ENCODE measurements at regions not wholly inside any gene's neighbourhood (a gene's known extent, or its start where the extent isn't known, plus 50 kb on each side); places are given as distances from the start of the nearest gene placed in this dataset.

DNA sequence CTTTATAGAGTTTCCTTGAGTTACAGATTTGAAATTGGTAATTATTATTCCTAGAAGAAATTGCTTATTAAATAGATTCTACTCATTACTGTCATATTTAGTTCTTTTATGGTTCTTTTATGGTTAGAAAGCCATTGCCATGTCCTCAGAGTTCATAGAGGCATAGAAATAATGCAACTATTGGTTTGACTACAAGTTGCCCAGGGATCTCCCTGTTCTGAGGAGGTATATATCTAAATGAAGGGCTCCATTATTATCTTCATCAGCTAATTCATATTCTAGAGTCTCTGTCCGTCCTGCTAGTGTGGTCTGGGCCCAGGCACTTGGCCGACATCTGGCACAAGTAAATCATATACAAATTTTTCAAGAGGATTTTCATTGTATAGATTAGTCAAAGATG, 535.7 kb downstream of the PPP4R3C start:
- Mint-ChIP-seq H3K36me3 (ENCODE audit: unreplicated experiment) (no peaks in the 10 kb centered on the region), H3K9me3 (ENCODE audit: unreplicated experiment) (no peaks in the 10 kb centered on the region), H3K27ac (ENCODE audit: unreplicated experiment) (no peak overlapping the region), H3K4me1 (ENCODE audit: unreplicated experiment) (peaks cover 3% of the 10 kb centered on the region), H3K4me3 (ENCODE audit: unreplicated experiment) (no peak overlapping the region), H3K27me3 (ENCODE audit: unreplicated experiment) (no peaks in the 10 kb centered on the region)
- no peak for DNase-seq (ENCODE audit: extremely low spot score, unreplicated experiment)
- TF ChIP-seq, protein P1, sequence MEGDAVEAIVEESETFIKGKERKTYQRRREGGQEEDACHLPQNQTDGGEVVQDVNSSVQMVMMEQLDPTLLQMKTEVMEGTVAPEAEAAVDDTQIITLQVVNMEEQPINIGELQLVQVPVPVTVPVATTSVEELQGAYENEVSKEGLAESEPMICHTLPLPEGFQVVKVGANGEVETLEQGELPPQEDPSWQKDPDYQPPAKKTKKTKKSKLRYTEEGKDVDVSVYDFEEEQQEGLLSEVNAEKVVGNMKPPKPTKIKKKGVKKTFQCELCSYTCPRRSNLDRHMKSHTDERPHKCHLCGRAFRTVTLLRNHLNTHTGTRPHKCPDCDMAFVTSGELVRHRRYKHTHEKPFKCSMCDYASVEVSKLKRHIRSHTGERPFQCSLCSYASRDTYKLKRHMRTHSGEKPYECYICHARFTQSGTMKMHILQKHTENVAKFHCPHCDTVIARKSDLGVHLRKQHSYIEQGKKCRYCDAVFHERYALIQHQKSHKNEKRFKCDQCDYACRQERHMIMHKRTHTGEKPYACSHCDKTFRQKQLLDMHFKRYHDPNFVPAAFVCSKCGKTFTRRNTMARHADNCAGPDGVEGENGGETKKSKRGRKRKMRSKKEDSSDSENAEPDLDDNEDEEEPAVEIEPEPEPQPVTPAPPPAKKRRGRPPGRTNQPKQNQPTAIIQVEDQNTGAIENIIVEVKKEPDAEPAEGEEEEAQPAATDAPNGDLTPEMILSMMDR (IDR thresholded peaks at IDR 0.05): no peak

DNA sequence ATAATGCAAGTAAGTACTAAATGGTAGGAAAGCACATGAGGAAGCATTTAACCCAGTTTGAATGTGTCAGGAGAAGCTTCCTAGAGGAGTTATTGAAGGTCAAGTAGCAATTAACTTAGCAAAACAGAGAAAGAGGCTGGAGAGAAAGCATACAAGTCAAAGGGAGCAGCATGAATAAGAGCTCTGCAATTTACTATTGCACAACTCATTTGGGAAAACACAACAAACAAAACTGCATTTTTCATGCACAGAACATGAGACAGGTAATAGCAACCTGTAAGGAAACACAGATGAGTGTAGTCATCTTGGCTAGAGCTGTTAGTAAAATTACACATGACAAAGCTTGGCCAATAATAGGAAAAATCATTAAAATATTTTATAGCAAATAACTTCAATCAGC, 538.1 kb downstream of the PPP4R3C start:
- DNase-seq (ENCODE audit: extremely low spot score, unreplicated experiment): no peak
- TF ChIP-seq, protein P1 (IDR thresholded peaks at IDR 0.05): no peak
- Mint-ChIP-seq H3K27ac (ENCODE audit: unreplicated experiment) (no peak overlapping the region), H3K4me1 (ENCODE audit: unreplicated experiment) (peaks cover 5% of the 10 kb centered on the region), H3K36me3 (ENCODE audit: unreplicated experiment) (no peaks in the 10 kb centered on the region), H3K9me3 (ENCODE audit: unreplicated experiment) (no peaks in the 10 kb centered on the region), H3K4me3 (ENCODE audit: unreplicated experiment) (no peak overlapping the region), H3K27me3 (ENCODE audit: unreplicated experiment) (no peaks in the 10 kb centered on the region)

DNA sequence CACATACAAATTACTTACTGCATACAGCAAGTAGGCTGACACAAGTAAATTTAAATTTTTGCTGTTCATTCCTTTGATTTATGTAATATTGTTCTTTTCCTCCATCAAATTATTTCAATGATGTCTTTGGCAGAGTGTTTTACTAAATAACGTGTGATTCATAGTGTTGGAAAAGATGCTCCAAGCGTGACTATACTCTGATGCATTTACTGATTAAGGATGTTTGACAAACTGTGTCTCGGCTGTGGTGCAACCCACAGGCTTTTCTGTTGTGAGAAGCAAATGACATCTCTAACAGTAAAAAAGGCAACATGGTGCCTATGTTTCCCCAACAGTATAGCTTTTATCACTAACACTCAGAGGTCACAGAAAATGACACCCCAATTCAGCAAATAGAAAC, 540.9 kb downstream of the PPP4R3C start:
- H3K27ac Mint-ChIP-seq (ENCODE audit: unreplicated experiment): no peak overlapping the region
- H3K36me3 Mint-ChIP-seq (ENCODE audit: unreplicated experiment): no peaks in the 10 kb centered on the region
- peaks cover 8% of the 10 kb centered on the region for H3K4me1 Mint-ChIP-seq (ENCODE audit: unreplicated experiment)
- H3K4me3 Mint-ChIP-seq (ENCODE audit: unreplicated experiment): no peak overlapping the region
- H3K27me3 Mint-ChIP-seq (ENCODE audit: unreplicated experiment): no peaks in the 10 kb centered on the region
- H3K9me3 Mint-ChIP-seq (ENCODE audit: unreplicated experiment): no peaks in the 10 kb centered on the region
- TF ChIP-seq, protein P1 (IDR thresholded peaks at IDR 0.05): no peak
- DNase-seq (ENCODE audit: extremely low spot score, unreplicated experiment): no peak

DNA sequence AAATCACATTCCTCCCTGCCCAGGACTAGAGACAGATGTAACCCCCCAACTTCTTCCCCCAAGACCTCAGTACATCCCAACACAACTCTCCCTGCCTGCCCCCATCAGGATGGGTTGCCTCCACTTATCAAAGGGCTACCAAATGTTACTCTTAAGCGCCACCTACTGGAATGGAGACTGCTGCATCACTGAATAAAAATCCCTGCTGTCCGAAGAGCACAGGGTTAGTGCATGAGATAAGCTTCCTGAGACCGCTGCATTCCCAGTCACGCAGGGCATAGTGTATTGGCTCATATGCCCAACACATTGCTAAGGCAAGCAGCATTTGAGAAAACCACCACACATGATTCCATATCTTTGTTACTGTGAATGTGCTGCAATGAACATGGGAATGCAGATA, 544.5 kb downstream of the PPP4R3C start:
- Mint-ChIP-seq H3K9me3 (ENCODE audit: unreplicated experiment) (no peaks in the 10 kb centered on the region), H3K4me1 (ENCODE audit: unreplicated experiment) (peaks cover 8% of the 10 kb centered on the region)
- no peak for DNase-seq (ENCODE audit: extremely low spot score, unreplicated experiment)

DNA sequence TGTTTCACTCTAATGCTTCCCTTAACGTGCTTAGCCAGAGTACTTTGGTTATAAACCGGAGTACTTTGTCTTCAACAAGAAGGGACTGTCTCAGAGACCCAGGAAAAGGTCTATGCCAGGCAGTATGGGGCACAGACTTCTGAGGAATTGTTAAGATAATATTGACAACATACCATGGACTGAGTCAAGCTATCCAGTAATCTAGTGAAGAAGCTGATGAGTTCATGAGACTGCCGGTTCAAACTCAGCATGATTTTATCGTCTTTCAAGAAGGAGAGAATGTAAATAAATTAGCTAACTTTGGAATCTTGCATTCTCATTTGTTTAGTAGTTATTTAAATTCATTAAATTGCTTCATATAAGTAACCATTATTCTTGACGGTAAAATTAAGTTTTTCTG, 546.1 kb downstream of the PPP4R3C start:
- TF ChIP-seq, protein P1 (IDR thresholded peaks at IDR 0.05): no peak
- no peak for DNase-seq (ENCODE audit: extremely low spot score, unreplicated experiment)
- Mint-ChIP-seq H3K4me3 (ENCODE audit: unreplicated experiment) (no peak overlapping the region), H3K27me3 (ENCODE audit: unreplicated experiment) (no peaks in the 10 kb centered on the region), H3K27ac (ENCODE audit: unreplicated experiment) (no peak overlapping the region), H3K36me3 (ENCODE audit: unreplicated experiment) (no peaks in the 10 kb centered on the region), H3K9me3 (ENCODE audit: unreplicated experiment) (no peaks in the 10 kb centered on the region), H3K4me1 (ENCODE audit: unreplicated experiment) (peaks cover 5% of the 10 kb centered on the region)

More for the DNA sequence above, 544.5 kb downstream of the PPP4R3C start:
- no peak overlapping the region for H3K4me3 Mint-ChIP-seq (ENCODE audit: unreplicated experiment)
- TF ChIP-seq, protein P1 (IDR thresholded peaks at IDR 0.05): peak; percentile 24
- H3K36me3 Mint-ChIP-seq (ENCODE audit: unreplicated experiment): no peaks in the 10 kb centered on the region
- no peaks in the 10 kb centered on the region for H3K27me3 Mint-ChIP-seq (ENCODE audit: unreplicated experiment)
- no peak overlapping the region for H3K27ac Mint-ChIP-seq (ENCODE audit: unreplicated experiment)

All from osteocyte (in vitro differentiated cells).